Neural crest cell (in vitro differentiated cells): ENCODE measurements at regions not wholly inside any gene's neighbourhood (a gene's known extent, or its start where the extent isn't known, plus 50 kb on each side); places are given as distances from the start of the nearest gene placed in this dataset.
"Not testable (repeated sequence)": the region's sequence is repeated elsewhere in the genome, so short reads cannot be mapped to it uniquely, and the experiment has no call there.

Experiments
- DNase-seq: peaks from one replicate; pipeline ENCODE4 v3.0.0; 2021; ENCODE audit warnings: low read depth, mixed read lengths, low spot score
- H3K27ac Mint-ChIP-seq: one replicate; pipeline ENCODE4 v1.8.0; 2021; ENCODE audit warnings: mild to moderate bottlenecking, mixed read lengths; ENCODE audit not compliant: unreplicated experiment
- H3K27me3 Mint-ChIP-seq: 2 replicates; pipeline ENCODE4 v1.8.0; 2021; ENCODE audit warnings: low read depth, mild to moderate bottlenecking, mixed read lengths
- H3K36me3 Mint-ChIP-seq: 2 replicates; pipeline ENCODE4 v1.8.0; 2021; ENCODE audit warnings: low read depth, mild to moderate bottlenecking, mixed read lengths
- H3K4me1 Mint-ChIP-seq: 2 replicates; pipeline ENCODE4 v1.8.0; 2021; ENCODE audit warnings: mixed read lengths
- H3K4me3 Mint-ChIP-seq: one replicate; pipeline ENCODE4 v1.8.0; 2021; ENCODE audit warnings: mild to moderate bottlenecking, mixed read lengths
- H3K9me3 Mint-ChIP-seq: 2 replicates; pipeline ENCODE4 v1.8.0; 2021; ENCODE audit warnings: mixed read lengths
- CTCF ChIP-seq: fragments of 200-600 bp; sonication (generic); conservative IDR thresholded peaks from 2 replicates; pipeline ENCODE4 v1.5.0; 2021; ENCODE audit warnings: antibody characterized with exemption, mild to moderate bottlenecking

GRCh38 chr10:61257956-61258496 is 195.2 kb downstream of the TMEM26 start:
- Mint-ChIP-seq H3K27ac (no peak overlapping the region), H3K4me3 (no peak overlapping the region), H3K36me3 (peaks cover 8% of the 10 kb centered on the region), H3K9me3 (peaks cover 12% of the 10 kb centered on the region), H3K4me1 (peaks cover 17% of the 10 kb centered on the region), H3K27me3 (no peaks in the 10 kb centered on the region)
- no peak for TF ChIP-seq CTCF
- DNase-seq, result no peak

- Mint-ChIP-seq H3K9me3 (peaks cover 12% of the 10 kb centered on the region), H3K36me3 (peaks cover 8% of the 10 kb centered on the region), H3K27ac (no peak overlapping the region), H3K4me3 (no peak overlapping the region), H3K27me3 (no peaks in the 10 kb centered on the region), H3K4me1 (peaks cover 8% of the 10 kb centered on the region)
- DNase-seq, result no peak
- TF ChIP-seq CTCF, result no peak
These were observed 196.0 kb downstream of the TMEM26 start for GRCh38 chr10:61257136-61257535.

- Mint-ChIP-seq H3K9me3 (peaks cover 11% of the 10 kb centered on the region), H3K27me3 (peaks cover 22% of the 10 kb centered on the region)
- H3K27ac Mint-ChIP-seq, H3K36me3 Mint-ChIP-seq, H3K4me3 Mint-ChIP-seq, DNase-seq, H3K4me1 Mint-ChIP-seq: not testable (repeated sequence)
These were observed 200.9 kb downstream of the TMEM26 start for GRCh38 chr10:61252326-61252725.

- TF ChIP-seq CTCF, result no peak
- peaks cover 8% of the 10 kb centered on the region for H3K36me3 Mint-ChIP-seq
- no peak overlapping the region for H3K27ac Mint-ChIP-seq
- H3K9me3 Mint-ChIP-seq, result peaks cover 11% of the 10 kb centered on the region
- peaks cover 25% of the 10 kb centered on the region for H3K27me3 Mint-ChIP-seq
- DNase-seq, result no peak
- no peaks in the 10 kb centered on the region for H3K4me1 Mint-ChIP-seq
- no peak overlapping the region for H3K4me3 Mint-ChIP-seq
These were observed 202.1 kb downstream of the TMEM26 start for GRCh38 chr10:61251089-61251488.

GRCh38 chr10:61250131-61250530 is 203.1 kb downstream of the TMEM26 start:
- TF ChIP-seq CTCF, result no peak
- no peak overlapping the region for H3K27ac Mint-ChIP-seq
- peaks cover 11% of the 10 kb centered on the region for H3K9me3 Mint-ChIP-seq
- no peak for DNase-seq
- no peak overlapping the region for H3K4me3 Mint-ChIP-seq
- H3K27me3 Mint-ChIP-seq, result peaks cover 25% of the 10 kb centered on the region
- peaks cover 7% of the 10 kb centered on the region for H3K36me3 Mint-ChIP-seq
- no peaks in the 10 kb centered on the region for H3K4me1 Mint-ChIP-seq

GRCh38 chr10:61248013-61248412 is 205.2 kb downstream of the TMEM26 start:
- DNase-seq, result no peak
- H3K36me3 Mint-ChIP-seq, result no peaks in the 10 kb centered on the region
- TF ChIP-seq CTCF, result no peak
- peaks cover 25% of the 10 kb centered on the region for H3K27me3 Mint-ChIP-seq
- peaks cover 2% of the 10 kb centered on the region for H3K9me3 Mint-ChIP-seq
- H3K27ac Mint-ChIP-seq, result no peak overlapping the region
- no peaks in the 10 kb centered on the region for H3K4me1 Mint-ChIP-seq
- H3K4me3 Mint-ChIP-seq, result no peak overlapping the region
